ENCODE measurements at regions not wholly inside any gene's neighbourhood (a gene's known extent, or its start where the extent isn't known, plus 50 kb on each side); places are given as distances from the start of the nearest gene placed in this dataset.

DNA sequence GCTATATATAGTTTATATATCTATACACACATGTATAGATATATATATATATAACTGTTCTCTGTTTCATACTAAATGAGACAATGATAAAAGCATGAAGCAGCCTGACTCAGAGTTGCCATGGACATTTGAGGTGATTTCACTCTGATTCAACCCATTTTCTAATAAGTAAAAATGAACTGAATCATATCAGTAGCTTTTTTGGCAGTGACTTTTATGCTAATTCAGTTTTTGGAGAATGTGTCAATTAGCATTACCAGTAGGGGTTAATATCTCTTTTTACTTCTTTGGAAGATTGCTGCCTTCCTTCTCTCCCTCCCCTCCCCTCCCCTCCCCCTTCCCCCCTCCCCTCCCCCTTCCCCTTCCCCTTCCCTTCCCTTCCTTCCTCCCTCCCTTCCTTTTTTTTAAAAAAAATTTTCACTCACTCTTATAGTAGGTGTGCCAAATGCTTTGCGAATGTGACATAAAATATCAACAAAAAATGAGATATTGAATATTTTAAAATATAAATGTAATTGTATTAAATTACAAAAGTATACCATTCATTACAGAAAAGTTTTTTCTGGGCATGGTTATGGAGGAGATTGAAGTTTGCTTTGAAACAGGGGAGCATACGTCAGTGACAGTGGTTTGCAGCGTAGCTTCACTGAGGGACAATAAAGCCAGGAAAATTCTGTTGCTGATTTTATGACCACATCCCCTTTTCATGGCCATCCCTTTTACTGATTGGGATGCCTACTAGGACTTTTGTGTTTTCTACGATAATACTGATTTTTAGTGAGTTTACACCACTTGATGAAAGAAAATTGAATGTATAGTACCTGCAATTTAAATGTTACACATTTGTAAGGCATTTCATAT lies 64.0 kb upstream of the KLF6 start:
- DNase-seq (ENCODE audit: low read depth), result no peak

DNA sequence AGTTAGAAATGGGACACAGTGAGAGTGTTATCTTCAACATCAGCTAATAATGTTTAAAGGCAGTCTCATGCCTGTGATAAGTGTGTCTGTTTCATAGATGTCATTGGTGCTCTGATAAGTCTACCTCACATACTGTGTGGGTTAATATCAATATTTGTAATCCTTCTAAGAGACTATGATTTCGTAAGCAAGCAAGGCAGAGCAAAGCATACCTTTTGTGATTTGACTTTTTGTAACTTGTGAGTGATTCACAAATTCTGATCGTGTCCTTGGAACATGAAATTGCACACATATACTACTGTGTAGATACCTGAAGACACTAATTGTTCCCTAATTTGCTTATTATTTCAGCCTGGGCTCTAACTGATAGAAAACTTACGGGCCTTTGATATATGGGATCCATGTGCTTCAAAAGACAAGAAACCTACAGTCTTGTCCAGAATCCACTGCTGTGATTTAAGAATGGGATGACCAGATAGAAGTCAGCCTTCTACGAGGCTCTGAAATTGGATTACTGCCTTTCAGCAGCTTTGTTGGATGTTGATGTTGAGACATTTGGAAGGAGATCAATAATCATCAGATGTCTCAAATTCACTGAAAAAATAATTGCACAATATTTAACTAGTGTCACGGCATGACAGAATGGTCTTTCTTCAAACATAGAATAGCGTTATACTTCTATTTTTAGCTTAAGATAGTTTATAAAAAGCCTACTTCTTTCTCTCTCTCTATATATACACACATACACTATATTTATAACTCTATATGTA lies 63.2 kb upstream of the KLF6 start:
- no peak for DNase-seq (ENCODE audit: low read depth)

DNA sequence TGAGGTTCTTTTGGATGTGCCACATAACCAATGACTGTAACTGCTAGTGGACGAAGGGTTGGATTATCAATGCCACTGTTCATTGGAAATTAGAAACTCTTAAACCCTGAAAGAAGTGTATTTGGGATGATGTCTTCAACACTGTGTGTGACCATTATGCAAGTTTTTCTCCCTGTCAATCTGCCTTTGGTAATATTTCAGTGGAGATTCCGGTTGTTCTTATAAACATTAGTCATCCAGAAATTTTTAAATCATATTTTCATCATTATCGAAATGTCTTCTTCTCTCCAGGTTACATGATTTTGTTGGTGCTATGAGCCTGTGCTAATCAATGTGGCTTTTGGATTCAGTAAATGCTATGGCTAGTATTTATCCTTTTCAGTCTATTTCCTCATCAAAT lies 61.7 kb upstream of the KLF6 start:
- no peak for DNase-seq (ENCODE audit: low read depth)

DNA sequence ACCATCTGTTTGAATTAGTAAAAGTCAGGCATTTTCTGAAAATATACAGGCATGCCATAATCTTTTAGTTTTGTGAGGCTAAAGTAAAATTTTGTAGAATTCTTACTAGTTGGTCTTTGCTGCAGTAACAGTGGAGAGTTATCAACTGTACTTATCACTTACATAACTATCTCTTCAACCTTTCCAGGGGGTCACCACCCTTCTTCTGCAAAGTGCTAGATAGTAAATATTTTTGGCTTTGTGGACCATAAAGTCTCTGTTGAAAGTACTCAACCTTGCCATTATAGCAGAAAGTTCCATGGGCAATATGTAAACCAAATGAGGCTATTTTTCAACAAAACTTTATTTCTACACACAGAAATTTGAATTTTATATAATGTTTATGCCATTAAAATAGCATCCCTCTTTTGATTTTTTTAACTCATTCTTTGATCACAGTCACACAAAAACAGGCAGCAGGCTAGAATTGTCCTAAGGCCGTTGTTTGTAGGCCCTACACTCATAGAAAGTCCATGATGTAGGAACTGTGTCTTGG lies 59.5 kb upstream of the KLF6 start:
- no peak for DNase-seq (ENCODE audit: low read depth)

DNA sequence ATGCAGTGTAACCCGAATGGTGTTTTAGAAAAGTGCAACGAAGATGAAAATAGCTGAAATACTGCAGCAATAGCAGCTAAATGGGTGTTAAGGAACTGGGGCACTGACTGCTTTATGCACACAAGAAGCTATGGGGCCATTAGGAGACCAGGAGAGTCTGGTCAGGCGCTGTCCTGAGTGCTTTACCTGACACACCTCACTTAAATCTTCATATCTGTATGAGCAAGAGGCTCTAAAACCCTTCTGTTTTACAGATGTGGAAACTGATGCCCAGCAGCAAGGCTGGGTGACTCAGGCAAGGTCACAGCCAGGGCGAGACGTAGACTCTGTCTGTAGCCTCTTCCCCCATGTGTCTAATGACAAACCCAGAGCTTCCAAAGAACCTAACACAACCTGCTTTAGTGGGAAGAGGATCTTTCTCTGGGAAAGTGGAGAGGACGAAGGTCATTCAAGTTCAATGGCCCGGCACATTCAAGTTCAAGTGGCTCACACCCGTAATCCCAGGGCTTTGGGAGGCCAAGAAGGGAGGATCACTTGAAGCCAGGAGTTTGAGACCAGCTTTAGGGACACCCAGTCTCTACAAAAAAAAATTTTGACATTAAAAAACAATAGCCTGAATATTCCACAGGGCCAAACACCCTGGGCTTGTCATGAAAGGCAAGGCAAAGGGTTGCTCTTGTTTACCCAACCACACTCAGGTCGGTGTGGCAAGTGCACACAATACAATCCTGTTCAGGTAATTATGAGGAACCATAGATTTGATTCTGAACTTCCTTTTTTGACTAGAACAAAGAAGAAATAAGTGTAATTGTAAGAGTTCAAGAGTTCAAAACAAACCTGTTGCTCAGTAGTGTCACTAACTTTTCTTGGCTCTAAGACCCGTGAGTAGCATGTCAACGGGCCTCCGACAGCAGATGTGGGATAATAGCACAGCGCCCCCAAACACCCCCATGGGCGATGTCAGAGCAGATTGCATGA lies 53.7 kb upstream of the KLF6 start:
- no peak for DNase-seq (ENCODE audit: low read depth)

DNA sequence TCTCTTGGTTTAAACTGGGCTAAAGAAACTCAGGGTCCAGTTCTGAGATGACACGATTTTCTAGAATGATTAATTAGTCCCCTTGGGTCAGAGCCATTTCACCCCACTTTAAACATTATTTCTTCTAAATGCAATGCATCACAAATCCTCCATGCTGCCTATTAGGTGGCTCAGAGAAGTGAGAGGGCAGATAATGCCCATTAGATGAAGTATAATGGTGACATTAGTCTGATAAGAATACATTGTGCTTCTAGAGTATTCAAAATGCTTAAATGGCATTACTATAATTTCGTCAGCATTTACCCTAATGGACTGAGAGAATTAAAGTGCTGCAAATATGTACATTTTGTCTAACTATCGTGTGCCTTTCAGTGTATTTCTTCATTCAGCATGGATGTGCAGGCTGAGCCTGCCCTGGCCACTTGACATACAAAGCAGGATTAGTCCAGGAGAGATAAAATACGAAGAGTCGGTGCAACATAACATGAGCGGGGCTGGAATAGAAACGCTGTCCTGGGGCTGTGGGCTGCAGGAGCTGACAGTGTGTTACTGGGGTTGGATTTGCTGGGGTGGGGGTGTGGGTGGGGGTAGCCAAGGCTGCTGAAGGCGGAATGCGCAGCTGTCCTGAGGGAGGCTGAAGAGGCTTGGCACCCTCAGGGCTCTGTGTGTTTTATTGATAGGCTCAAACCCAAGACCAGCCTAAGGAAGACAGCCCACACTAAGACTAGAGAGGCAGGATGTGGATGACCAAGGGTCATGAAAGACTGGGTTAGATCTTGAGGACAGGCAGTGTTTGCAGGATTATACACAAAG lies 52.8 kb upstream of the KLF6 start:
- DNase-seq (ENCODE audit: low read depth), result no peak

DNA sequence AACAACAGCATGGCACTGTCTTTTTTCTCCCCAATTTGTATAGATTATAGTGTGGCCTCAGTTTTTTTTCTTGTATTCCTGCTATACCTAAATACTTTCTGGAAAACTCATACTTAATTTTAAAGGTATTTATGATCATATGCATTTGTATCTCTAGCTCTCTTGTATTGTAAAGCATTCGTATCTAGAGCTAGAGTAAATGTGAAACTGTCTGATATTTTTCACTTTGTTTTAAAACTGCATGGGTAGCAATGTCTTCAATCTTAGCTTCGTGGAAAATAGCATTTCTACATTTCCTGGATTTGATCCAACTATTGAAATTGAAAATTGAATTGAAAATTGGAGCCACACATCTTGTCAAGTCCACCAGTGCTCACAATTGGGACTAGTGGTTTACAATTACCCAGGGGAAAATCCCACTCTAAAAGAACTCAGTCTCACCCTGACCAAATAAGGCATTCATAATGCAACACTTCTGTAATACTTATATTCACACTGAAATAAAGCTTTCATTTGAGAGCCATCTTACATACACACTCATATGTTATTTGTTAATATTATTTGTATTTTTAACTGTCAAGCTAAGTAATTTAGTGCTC lies 51.3 kb upstream of the KLF6 start:
- no peak for DNase-seq (ENCODE audit: low read depth)

DNA sequence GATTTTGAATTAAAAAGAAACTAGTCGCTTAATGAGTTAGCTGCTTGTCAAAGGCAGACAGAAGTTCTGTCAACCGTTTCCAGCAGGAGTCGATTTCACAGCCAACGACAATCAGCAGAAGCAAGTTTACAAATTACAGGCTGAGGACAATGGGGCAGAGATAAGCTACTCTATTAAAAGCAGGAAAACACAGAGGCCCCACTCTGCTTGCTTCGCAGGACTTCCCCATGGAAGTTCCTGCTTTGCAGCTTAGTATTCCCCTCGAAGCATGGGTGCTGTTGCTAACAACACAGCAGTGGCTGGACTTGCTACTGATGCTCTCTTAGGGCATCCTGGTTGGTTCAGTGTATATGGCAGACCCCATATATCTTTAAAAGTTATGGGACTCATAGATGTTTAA lies 50.8 kb upstream of the KLF6 start:
- no peak for DNase-seq (ENCODE audit: low read depth)

DNA sequence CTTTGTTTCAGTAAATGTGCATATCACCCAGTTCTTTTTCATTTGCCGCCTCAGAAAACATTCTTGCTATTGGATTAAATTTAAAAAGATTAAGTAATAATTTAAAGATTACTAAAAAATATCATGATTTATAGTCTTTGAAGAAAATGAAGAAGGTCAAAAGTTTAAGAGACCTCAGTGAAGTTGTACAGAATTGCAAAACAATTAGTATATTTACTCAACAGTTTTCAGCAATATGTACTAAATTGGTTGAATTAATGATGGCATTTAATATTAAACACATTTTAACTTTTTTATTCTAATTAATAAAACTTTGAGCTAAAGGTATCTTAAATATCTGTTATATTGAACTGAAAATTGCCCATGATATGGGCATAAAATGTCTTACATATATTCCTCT lies 49.9 kb upstream of the KLF6 start:
- no peak for DNase-seq (ENCODE audit: low read depth)

All from activated gamma-delta T cell treated with anti-CD3 and anti-CD28 coated beads, Interleukin-2, amount 50 U/mL, for 16 hours (primary cell).